ENCODE measurements at regions not wholly inside any gene's neighbourhood (a gene's known extent, or its start where the extent isn't known, plus 50 kb on each side); places are given as distances from the start of the nearest gene placed in this dataset.

DNA sequence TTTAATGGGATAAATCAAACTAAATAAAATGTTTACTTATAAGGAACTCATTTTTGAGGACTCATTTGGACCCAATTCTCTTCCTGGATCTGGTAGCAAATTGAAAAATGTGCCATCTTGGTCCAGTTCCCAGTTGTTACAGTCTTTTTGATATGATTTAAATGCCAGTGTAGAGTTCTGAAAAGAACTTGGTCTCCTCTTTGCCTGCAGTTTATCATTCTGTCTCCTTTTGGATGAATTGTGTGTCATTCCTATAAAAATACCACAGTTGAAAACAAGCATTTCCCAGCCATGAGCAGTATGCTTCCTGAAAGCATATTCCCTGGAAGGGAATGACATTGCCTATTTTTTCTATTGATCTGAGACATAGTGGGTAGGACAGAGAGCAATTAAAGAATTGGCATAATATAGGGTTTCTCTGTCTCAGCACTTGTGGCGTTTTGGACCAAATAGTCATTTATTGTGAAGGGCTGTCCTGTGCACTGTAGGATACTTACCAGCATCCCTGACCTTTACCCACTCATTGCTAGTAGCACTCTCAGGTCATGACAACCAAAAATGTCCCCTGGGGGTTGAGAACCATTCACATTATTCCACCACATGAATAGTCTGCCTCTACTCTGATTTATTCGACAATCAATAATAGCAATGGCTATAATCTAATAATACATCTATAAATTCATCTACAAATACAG, 181.8 kb downstream of the NXNL2 start:
- intact Hi-C loops (cut with DNase I; ENCODE audit: low total_unique reads) = no loop called here
- H3K4me3 ChIP-seq (ENCODE audit: low read depth, poor library complexity, severe bottlenecking) = no peak overlapping the region
- no peak for DNase-seq (ENCODE audit: low spot score in 2 of 2)
- 76% methylated on average over 2 of the region's 2 CpGs for WGBS, 2 donors
- TF ChIP-seq POLR2A (IDR thresholded peaks at IDR 0.05) = no peak

DNA sequence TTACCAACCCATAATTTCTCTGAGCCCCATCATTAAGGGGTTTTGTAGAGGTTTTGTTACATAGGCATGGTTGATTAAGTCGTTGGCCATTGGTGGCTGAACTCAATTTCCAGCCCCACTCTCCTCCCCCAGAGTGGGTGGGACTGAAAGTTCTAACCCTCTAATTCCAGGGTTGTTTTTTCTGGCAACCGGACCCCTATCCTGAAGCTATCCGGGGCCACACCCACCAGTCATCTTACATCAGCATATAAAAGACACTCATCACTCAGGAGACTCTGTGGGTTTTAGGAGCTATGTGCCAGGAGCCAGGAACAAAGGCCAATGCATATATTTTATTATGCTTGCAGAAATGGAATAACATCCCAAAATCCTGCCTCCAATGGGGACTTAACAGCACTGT, 186.0 kb downstream of the NXNL2 start:
- WGBS, 2 donors = 54% methylated on average over 3 of the region's 3 CpGs
- no peak for DNase-seq (ENCODE audit: low spot score in 2 of 2)
- intact Hi-C loops (cut with DNase I; ENCODE audit: low total_unique reads) = loop anchor here (5.0 kb wide), 1 partner anchor 739 kb away; no protein-coding TSS in a partner anchor
- H3K4me3 ChIP-seq (ENCODE audit: low read depth, poor library complexity, severe bottlenecking) = no peak overlapping the region
- TF ChIP-seq POLR2A (IDR thresholded peaks at IDR 0.05) = no peak
- TF ChIP-seq, protein P1, sequence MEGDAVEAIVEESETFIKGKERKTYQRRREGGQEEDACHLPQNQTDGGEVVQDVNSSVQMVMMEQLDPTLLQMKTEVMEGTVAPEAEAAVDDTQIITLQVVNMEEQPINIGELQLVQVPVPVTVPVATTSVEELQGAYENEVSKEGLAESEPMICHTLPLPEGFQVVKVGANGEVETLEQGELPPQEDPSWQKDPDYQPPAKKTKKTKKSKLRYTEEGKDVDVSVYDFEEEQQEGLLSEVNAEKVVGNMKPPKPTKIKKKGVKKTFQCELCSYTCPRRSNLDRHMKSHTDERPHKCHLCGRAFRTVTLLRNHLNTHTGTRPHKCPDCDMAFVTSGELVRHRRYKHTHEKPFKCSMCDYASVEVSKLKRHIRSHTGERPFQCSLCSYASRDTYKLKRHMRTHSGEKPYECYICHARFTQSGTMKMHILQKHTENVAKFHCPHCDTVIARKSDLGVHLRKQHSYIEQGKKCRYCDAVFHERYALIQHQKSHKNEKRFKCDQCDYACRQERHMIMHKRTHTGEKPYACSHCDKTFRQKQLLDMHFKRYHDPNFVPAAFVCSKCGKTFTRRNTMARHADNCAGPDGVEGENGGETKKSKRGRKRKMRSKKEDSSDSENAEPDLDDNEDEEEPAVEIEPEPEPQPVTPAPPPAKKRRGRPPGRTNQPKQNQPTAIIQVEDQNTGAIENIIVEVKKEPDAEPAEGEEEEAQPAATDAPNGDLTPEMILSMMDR (IDR thresholded peaks at IDR 0.05) = no peak

DNA sequence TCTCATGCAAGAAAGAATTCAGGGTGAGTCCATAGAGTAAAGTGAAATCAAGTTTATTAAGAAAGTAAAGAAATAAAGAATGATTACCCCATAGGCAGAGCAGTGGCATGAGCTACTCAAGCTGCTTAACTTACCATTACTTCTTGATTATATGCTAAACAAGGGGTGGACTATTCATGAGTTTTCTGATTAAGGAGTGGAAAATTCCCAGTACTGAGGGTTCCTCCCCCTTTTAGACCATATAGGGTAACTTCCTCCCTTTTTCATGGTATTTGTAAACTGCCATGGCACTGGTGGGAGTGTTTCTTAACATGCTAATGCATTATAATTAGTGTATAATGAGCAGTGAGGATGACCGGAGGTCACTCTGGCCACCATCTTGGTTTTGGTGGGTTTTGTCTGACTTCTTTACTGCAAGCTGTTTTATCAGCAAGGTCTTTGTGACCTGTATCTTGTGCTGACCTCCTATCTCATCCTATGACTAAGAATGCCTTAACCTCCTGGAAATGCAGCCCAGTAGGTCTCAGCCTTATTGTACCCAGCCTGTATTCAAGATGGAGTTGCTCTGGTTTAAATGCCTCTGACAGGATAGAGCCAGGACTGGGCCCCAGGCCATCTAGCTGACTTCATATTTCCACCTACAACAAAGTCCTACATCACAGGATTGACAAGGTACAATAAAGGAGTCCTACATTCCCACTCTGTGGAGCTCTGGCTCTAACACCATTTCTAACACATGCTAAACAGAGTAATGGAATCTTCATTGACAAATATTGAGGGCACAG, 186.7 kb downstream of the NXNL2 start:
- DNase-seq (ENCODE audit: low spot score in 2 of 2) = no peak
- TF ChIP-seq, protein P1 (IDR thresholded peaks at IDR 0.05) = no peak
- H3K4me3 ChIP-seq (ENCODE audit: low read depth, poor library complexity, severe bottlenecking) = no peak overlapping the region
- intact Hi-C loops (cut with DNase I; ENCODE audit: low total_unique reads) = loop anchor here (5.0 kb wide), 1 partner anchor 739 kb away; no protein-coding TSS in a partner anchor
- 96 to 100% methylated on average over 1 of the region's 1 CpG for WGBS, 2 donors

- no peak overlapping the region for H3K4me3 ChIP-seq (ENCODE audit: low read depth, poor library complexity, severe bottlenecking)
- TF ChIP-seq POLR2A (IDR thresholded peaks at IDR 0.05) = no peak
- TF ChIP-seq, protein P1 (IDR thresholded peaks at IDR 0.05) = no peak
- 94 to 98% methylated on average over 2 of the region's 2 CpGs for WGBS, 2 donors
- intact Hi-C loops (cut with DNase I; ENCODE audit: low total_unique reads) = loop anchor here (5.0 kb wide), 1 partner anchor 740 kb away; no protein-coding TSS in a partner anchor
- no peak for DNase-seq (ENCODE audit: low spot score in 2 of 2)
These were observed 187.8 kb downstream of the NXNL2 start for GRCh38 chr9:88722753-88723152.

GRCh38 chr9:88723751-88724150, 188.8 kb downstream of the NXNL2 start:
- intact Hi-C loops (cut with DNase I; ENCODE audit: low total_unique reads) = loop anchor here (5.0 kb wide), 1 partner anchor 741 kb away; no protein-coding TSS in a partner anchor
- no peak overlapping the region for H3K4me3 ChIP-seq (ENCODE audit: low read depth, poor library complexity, severe bottlenecking)
- no peak for TF ChIP-seq POLR2A (IDR thresholded peaks at IDR 0.05)
- TF ChIP-seq, protein P1 (IDR thresholded peaks at IDR 0.05) = no peak
- DNase-seq (ENCODE audit: low spot score in 2 of 2) = no peak

DNA sequence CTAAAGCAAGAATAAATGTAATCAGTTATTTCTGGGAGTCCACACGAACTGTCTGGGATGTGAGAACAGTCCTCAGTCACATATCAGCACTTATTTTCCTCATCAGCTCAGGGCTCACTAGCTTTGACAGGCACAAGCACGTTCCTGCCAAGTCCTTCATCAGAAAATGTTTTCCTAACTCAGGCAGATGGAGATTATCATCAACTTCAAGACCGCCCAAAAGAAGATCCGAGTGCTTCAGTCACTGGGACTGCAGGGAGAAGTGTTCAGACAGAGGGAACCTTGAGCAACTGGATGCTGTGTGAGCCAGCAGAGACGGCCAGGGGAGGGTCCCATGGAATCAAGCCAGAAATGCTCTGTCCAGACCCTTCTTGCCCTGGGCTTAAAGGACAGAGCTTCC, 189.4 kb downstream of the NXNL2 start:
- no peak for DNase-seq (ENCODE audit: low spot score in 2 of 2)
- 24 to 26% methylated on average over 5 of the region's 5 CpGs for WGBS, 2 donors
- intact Hi-C loops (cut with DNase I; ENCODE audit: low total_unique reads) = loop anchor here (5.0 kb wide), 1 partner anchor 742 kb away; no protein-coding TSS in a partner anchor
- H3K4me3 ChIP-seq (ENCODE audit: low read depth, poor library complexity, severe bottlenecking) = no peak overlapping the region
- TF ChIP-seq, protein P1 (IDR thresholded peaks at IDR 0.05) = no peak
- no peak for TF ChIP-seq POLR2A (IDR thresholded peaks at IDR 0.05)

All from lower leg skin (tissue), 4 donors.